ENCODE measurements at regions not wholly inside any gene's neighbourhood (a gene's known extent, or its start where the extent isn't known, plus 50 kb on each side); places are given as distances from the start of the nearest gene placed in this dataset.

GRCh38 chr9:80072451-80072850 is 500.7 kb downstream of the TLE4 start:
- no peaks in the 10 kb centered on the region for H3K27me3 ChIP-seq
- no peaks in the 10 kb centered on the region for H3K4me1 ChIP-seq
- H3K36me3 ChIP-seq, result no peaks in the 10 kb centered on the region
- intact Hi-C loops (cut with DNase I), result no loop called here
- H3K4me3 ChIP-seq, result no peak overlapping the region
- no peak for TF ChIP-seq CTCF (IDR thresholded peaks at IDR 0.05)
- no peak for FAIRE-seq
- no peaks in the 10 kb centered on the region for H3K9me3 ChIP-seq
- DNase-seq, result no peak
- H3K27ac ChIP-seq, result no peak overlapping the region
- no peak for ATAC-seq
- WGBS, 2 donors, result 68 to 78% methylated on average over 3 of the region's 3 CpGs

GRCh38 chr9:80070071-80070742 is 498.4 kb downstream of the TLE4 start:
- WGBS, 2 donors, result 69 to 78% methylated on average over 3 of the region's 3 CpGs
- H3K27me3 ChIP-seq, result peaks cover 0 to 6% (median 0%) of the 10 kb centered on the region in 4 donors
- intact Hi-C loops (cut with DNase I), result no loop called here
- no peak overlapping the region for H3K4me3 ChIP-seq
- FAIRE-seq (no peak), DNase-seq (no peak), ATAC-seq (no peak)
- no peaks in the 10 kb centered on the region for H3K4me1 ChIP-seq
- H3K36me3 ChIP-seq, result no peaks in the 10 kb centered on the region
- H3K9me3 ChIP-seq, result no peaks in the 10 kb centered on the region
- TF ChIP-seq CTCF (IDR thresholded peaks at IDR 0.05), result no peak
- H3K27ac ChIP-seq, result no peak overlapping the region

- Histone ChIP-seq H3K36me3 (no peaks in the 10 kb centered on the region), H3K4me3 (no peak overlapping the region), H3K4me1 (no peaks in the 10 kb centered on the region), H3K9me3 (no peaks in the 10 kb centered on the region), H3K27ac (no peak overlapping the region), H3K27me3 (peaks cover 0 to 6% (median 0%) of the 10 kb centered on the region in 4 donors)
- WGBS, 2 donors, result 11 to 12% methylated on average over 5 of the region's 5 CpGs
- intact Hi-C loops (cut with DNase I), result no loop called here
- FAIRE-seq (no peak), ATAC-seq (no peak), DNase-seq (no peak)
- TF ChIP-seq CTCF (IDR thresholded peaks at IDR 0.05), result no peak
Observed at GRCh38 chr9:80066931-80067330, 495.2 kb downstream of the TLE4 start.

GRCh38 chr9:80062567-80062966 is 490.8 kb downstream of the TLE4 start:
- intact Hi-C loops (cut with DNase I), result no loop called here
- FAIRE-seq, result no peak
- whole genome bisulfite sequencing, 2 donors, result 62 to 63% methylated on average over 4 of the region's 4 CpGs
- Histone ChIP-seq H3K36me3 (no peaks in the 10 kb centered on the region), H3K4me1 (no peaks in the 10 kb centered on the region), H3K27me3 (peaks cover 0 to 6% (median 0%) of the 10 kb centered on the region in 4 donors), H3K9me3 (no peaks in the 10 kb centered on the region), H3K4me3 (no peak overlapping the region), H3K27ac (no peak overlapping the region)
- no peak for TF ChIP-seq CTCF (IDR thresholded peaks at IDR 0.05)
- ATAC-seq, result no peak
- no peak for DNase-seq

- DNase-seq (no peak), FAIRE-seq (no peak), ATAC-seq (peak in 2 of 4 donors; percentile 15 to 39)
- no peak overlapping the region for H3K27ac ChIP-seq
- peaks cover 0 to 4% (median 0%) of the 10 kb centered on the region in 4 donors for H3K27me3 ChIP-seq
- H3K9me3 ChIP-seq, result no peaks in the 10 kb centered on the region
- WGBS, 2 donors, result 45 to 52% methylated on average over 2 of the region's 2 CpGs
- intact Hi-C loops (cut with DNase I), result no loop called here
- H3K4me3 ChIP-seq, result no peak overlapping the region
- TF ChIP-seq CTCF (IDR thresholded peaks at IDR 0.05), result no peak
- H3K36me3 ChIP-seq, result no peaks in the 10 kb centered on the region
- H3K4me1 ChIP-seq, result no peaks in the 10 kb centered on the region
Observed at GRCh38 chr9:80061940-80062339, 490.2 kb downstream of the TLE4 start.

Measured in pancreas (tissue), 10 donors.